T47D (cell line): ENCODE measurements at regions not wholly inside any gene's neighbourhood (a gene's known extent, or its start where the extent isn't known, plus 50 kb on each side); places are given as distances from the start of the nearest gene placed in this dataset.

Source experiments
- DNase-seq, 2 experiments: peaks; one replicate each; pipeline versions ENCODE4 v3.0.0 to v3.0.0-alpha.2; 2011 to 2012; ENCODE audit warnings: low read depth in 1 of 2, low spot score in 1 of 2
- JUND ChIP-seq: IDR thresholded peaks from 2 replicates; pipeline ENCODE4 v1.6.1; 2012; ENCODE audit warnings: low read depth
- in situ Hi-C: cut with HindIII; loops from 2 replicates; pipeline ENCODE4 v1.10.0; 2016; ENCODE audit warnings: low sequenced_read_pairs, low pct_unique_long_range_greater_than_20kb

- DNase-seq = no peak
- TF ChIP-seq JUND = no peak
- in situ Hi-C loops = no loop called here
These were observed 55.3 kb upstream of the ADO start for GRCh38 chr10:62749093-62749683.
